Right kidney (tissue), 1 donor: ENCODE measurements at regions not wholly inside any gene's neighbourhood (a gene's known extent, or its start where the extent isn't known, plus 50 kb on each side); places are given as distances from the start of the nearest gene placed in this dataset.
"Not testable (repeated sequence)": the region's sequence is repeated elsewhere in the genome, so short reads cannot be mapped to it uniquely, and the experiment has no call there.

Source experiments
- DNase-seq: peaks from one replicate; pipeline ENCODE4 v3.0.0-alpha.2; 2016

GRCh38 chr4:72671980-72672379, 103.0 kb upstream of the ADAMTS3 start:
- no peak for DNase-seq

- no peak for DNase-seq
These were observed 101.5 kb upstream of the ADAMTS3 start for GRCh38 chr4:72670521-72670920.

DNA sequence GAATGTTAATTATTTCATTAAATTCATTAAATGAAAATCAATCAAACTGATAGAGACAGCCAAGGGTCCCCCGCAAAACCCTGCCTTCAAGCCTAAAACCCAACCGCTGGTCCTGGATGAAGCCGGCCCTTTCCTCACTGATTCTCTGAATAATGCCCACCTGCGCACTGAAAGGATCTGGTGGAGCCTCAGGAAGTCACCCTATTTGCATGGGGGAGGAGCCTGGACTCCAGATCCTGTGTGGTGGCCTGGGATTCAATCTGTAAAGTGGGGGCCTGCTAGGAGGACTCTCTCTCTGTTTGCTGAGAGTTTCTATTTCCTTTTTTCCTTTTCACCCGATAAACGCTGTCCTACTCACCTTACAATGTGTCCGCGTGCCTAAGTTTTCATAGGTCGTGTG, 97.9 kb upstream of the ADAMTS3 start:
- DNase-seq: no peak

DNA sequence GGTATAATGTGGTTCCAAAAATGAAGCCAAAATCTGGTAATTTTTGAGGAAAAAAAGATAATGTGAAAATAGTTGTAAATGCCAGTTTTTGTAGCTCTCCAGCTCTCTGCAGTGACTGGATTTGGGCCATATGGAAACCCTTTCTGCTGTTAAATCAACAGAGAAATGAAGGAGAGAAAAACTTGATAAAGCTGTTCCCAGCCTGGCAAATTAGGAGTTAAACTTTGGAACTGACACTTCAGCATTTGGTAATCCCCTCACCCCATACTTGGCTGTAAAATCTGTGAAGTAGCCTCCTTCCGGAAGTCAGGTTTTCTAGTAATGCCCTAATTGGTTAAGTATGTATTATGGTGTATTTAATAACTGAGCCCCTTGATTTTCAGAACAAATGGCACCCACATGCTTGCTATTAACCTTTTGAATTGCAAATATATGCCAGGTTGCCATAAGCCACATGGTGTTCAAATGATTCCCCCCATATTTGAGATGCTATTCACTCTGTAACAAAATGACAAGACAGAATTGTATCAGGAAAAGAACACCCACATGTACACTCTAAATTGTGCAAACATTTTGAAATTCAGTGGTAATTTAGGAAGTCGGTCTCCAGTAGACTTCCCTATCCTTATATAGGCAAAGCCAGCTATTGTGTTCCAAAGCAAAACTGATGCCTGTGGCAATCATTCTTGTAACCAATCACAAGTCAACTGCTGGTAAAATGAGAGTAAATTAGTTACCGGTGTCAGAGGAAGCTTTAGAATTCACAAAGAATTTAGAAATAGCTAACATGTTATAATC, 96.3 kb upstream of the ADAMTS3 start:
- DNase-seq: no peak

DNA sequence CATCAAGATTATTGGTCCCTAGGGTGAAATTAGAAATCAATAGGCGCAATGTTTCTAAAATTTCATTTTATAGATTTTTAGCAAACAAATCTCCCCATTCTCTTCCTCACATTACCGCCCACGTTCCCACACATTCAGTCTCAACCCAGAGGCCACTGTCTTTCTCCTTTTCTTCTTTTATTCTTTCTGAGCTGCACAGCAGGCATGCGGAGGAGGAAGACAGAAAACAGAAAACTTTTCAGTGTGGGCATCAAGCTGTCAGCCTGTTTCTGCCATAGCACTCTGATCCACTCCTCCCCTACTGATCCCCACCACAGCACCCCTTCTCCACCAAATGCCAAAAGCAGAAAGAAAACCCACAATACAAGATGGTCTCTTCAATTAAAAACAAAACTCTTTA, 94.8 kb upstream of the ADAMTS3 start:
- no peak for DNase-seq

- DNase-seq: no peak
These were observed 92.8 kb upstream of the ADAMTS3 start for GRCh38 chr4:72661830-72662229.

- no peak for DNase-seq
These were observed 72.6 kb upstream of the ADAMTS3 start for GRCh38 chr4:72641611-72642010.

DNA sequence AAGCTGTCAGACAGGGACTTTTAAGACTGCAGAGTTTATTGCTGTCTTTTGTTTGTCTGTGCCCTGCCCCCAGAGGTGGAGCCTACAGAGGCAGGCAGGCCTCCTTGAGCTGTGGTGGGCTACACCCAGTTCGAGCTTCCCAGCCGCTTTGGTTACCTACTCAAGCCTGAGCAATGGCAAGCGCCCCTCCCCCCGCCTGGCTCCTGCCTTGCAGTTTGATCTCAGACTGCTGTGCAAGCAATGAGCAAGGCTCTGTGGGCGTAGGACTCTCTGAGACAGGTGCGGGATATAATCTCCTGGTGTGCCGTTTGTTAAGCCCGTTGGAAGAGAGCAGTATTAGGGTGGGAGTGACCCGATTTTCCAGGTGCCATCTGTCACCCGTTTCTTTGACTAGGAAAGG, 67.8 kb upstream of the ADAMTS3 start:
- not testable (repeated sequence) for DNase-seq

- DNase-seq: not testable (repeated sequence)
These were observed 66.9 kb upstream of the ADAMTS3 start for GRCh38 chr4:72635931-72636330.

DNA sequence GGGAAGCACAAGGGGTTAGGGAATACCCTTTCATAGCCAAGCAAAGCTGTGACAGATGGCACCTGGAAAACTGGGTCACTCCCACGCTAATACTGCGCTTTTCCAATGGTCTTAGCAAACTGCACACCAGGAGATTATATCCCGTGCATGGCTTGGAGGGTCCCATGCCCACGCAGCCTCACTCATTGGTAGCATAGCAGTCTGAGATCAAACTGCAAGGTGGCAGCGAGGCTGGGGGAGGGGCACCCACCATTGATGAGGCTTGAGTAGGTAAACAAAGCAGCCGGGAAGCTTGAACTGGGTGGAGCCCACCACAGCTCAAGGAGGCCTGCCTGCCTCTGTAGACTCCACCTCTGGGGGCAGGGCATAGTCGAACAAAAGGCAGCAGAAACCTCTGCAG, 63.2 kb upstream of the ADAMTS3 start:
- not testable (repeated sequence) for DNase-seq

GRCh38 chr4:72631296-72631695, 62.3 kb upstream of the ADAMTS3 start:
- no peak for DNase-seq

DNA sequence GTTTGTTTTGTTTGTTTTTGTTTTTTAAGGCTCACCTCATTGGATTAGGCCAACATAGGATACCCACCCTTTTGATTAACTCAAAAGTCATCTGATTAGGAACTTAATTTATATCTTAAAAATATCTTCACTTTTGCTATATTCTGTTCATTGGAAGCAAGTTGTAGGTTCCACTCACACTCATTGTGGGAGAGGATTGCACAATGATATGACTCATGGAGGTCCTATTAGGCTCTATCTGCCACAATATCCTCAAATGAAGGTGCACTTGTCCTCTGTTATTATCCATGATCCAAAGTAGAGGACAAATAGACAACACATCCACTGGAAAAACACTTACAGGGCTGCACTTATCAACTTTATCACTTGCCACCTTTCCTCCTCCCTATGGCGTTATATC, 60.5 kb upstream of the ADAMTS3 start:
- DNase-seq: no peak

DNA sequence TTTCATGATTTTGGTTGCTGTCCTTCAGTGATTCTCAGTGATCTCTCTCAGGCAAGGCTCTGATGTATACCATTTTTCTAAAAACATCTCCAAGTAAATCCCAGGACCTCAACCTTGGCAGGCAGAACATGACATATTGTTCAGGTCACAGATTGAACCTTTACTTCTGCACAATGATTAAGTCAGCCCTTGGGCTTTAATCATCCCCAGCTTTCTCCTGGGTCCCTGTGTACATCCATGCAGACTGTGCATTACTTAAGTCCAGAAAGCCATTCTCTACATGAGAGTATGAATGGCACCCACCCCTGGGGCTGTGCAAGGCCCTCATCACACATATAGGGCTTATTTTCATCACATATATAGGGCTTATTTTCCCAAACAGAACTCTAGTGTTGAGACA, 58.7 kb upstream of the ADAMTS3 start:
- no peak for DNase-seq
